Transverse colon (tissue), 4 donors: ENCODE measurements at regions not wholly inside any gene's neighbourhood (a gene's known extent, or its start where the extent isn't known, plus 50 kb on each side); places are given as distances from the start of the nearest gene placed in this dataset.

Source experiments
- DNase-seq: peaks from one replicate; pipeline ENCODE4 v3.0.0-alpha.2; 2019
- H3K27ac ChIP-seq, 4 donors: fragments of 200-600 bp; sonication (generic); 2 replicates each; pipeline ENCODE4 v1.5.1; 2016 to 2018; ENCODE audit warnings: inconsistent platforms in 4 of 4
- H3K27me3 ChIP-seq: fragments of 200-600 bp; sonication (generic); 2 replicates; pipeline ENCODE4 v1.5.1; 2017; ENCODE audit warnings: inconsistent platforms
- H3K36me3 ChIP-seq, 4 donors: fragments of 200-600 bp; sonication (generic); 2 replicates each; pipeline ENCODE4 v1.5.1; 2017 to 2019; ENCODE audit warnings: inconsistent platforms in 4 of 4
- H3K4me1 ChIP-seq, 4 donors: fragments of 200-600 bp; sonication (generic); 2 replicates each; pipeline ENCODE4 v1.5.1; 2017 to 2020; ENCODE audit warnings: inconsistent platforms in 4 of 4
- H3K4me3 ChIP-seq, 4 donors: fragments of 200-600 bp; sonication (generic); 1 replicate in 1 of 4; 2 replicates in 3 of 4; pipeline versions ENCODE4 v1.5.1 to v1.6.1; 2017 to 2019; ENCODE audit warnings: inconsistent platforms in 4 of 4
- H3K9me3 ChIP-seq, 2 donors: fragments of 200-600 bp; sonication (generic); 2 replicates each; pipeline ENCODE4 v1.5.1; 2017 to 2019; ENCODE audit warnings: inconsistent platforms in 2 of 2
- EP300 ChIP-seq: sonication (generic); formaldehyde crosslinking; IDR thresholded peaks from one replicate; pipeline ENCODE4 v1.6.1; 2017; ENCODE audit warnings: antibody characterized with exemption, low read depth
- POLR2A ChIP-seq: fragments of 450-650 bp; IDR thresholded peaks from one replicate; pipeline ENCODE4 v1.6.1; 2016; ENCODE audit warnings: antibody characterized with exemption, mild to moderate bottlenecking, moderate library complexity
- POLR2AphosphoS5 ChIP-seq, 3 donors: sonication (generic); formaldehyde crosslinking; IDR thresholded peaks; one replicate each; pipeline ENCODE4 v1.6.1; 2016; ENCODE audit warnings: antibody characterized with exemption in 3 of 3
- WGBS, 2 donors: methylation state at CpG; one replicate each; pipeline ENCODE4 v1.1.5; 2018; ENCODE audit warnings: low coverage in 1 of 2; 5-methylcytosine and 5-hydroxymethylcytosine counted together
- in situ Hi-C, 4 donors: fragments of 200-750 bp; cut with MboI; loops; one replicate each; pipeline versions ENCODE4 v1.15.0 to v1.15.1; 2017; ENCODE audit warnings: low sequenced_read_pairs in 3 of 4, low pct_ligation_motif_present in 1 of 4, low pct_unique_long_range_greater_than_20kb in 1 of 4
- intact Hi-C: fragments of 100-400 bp; cut with DNase I; formaldehyde crosslinking; loops from one replicate; pipeline ENCODE4 v1.15.1; 2023; ENCODE audit warnings: low total_unique reads
- TF ChIP-seq, protein P1 (sequence below), 5 experiments: fragments of 200-600 bp in 3 of 5; fragments of 450-650 bp in 2 of 5; sonication (generic) in 3 of 5; IDR thresholded peaks; 1 replicate in 2 of 5; 2 replicates in 3 of 5; pipeline ENCODE4 v1.5.1; 2016 to 2017; ENCODE audit warnings: antibody characterized with exemption in 5 of 5, inconsistent platforms in 3 of 5, mild to moderate bottlenecking in 2 of 5, moderate library complexity in 1 of 5

DNA sequence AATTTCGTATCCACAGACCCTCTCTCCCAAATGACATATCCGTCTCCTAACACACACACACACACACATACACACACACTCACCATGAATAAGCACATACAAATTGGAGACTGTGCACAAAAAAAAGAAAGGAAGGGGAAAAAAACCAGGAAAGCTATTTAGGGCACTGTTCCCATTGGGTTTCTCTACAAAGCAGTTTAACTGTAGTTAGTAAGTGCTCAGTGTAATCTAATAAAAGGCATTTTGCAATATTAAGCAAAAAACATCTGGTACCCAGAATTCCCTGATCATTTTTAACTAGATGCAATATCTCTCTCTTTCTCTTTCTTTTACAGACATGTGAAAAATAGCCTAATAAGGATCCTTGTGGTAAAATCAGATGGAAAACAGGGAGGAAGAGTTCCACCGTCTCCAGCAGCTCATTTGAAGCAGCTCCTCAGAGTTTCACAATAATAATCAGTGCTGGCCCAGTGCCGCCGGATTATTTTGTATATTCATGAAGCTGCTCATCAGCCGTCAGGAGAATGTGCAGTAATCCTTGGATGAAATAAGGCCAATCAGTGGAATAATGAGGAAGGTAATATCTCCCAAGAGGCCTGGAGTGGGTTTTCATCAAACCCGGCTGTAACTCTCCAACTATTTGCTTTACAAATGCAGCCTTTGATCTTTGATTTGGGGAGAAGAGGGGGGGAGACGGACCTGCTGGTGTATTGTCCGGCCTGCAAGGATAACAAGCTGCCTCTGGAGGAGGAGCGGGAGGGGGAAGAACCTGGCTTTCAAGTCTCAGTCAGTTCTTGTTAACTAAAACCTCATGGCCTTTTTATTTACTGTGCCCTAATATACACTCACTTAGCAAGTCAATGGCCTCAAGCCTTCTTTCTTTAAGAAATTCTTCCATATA, 227.6 kb upstream of the SMIM21 start:
- 55 to 82% methylated on average over 7 to 10 of the region's 10 CpGs for WGBS, 2 donors
- DNase-seq, result no peak
- TF ChIP-seq POLR2A (no peak), EP300 (no peak), POLR2AphosphoS5 (IDR thresholded peaks at IDR 0.05) (no peak)
- TF ChIP-seq, protein P1, sequence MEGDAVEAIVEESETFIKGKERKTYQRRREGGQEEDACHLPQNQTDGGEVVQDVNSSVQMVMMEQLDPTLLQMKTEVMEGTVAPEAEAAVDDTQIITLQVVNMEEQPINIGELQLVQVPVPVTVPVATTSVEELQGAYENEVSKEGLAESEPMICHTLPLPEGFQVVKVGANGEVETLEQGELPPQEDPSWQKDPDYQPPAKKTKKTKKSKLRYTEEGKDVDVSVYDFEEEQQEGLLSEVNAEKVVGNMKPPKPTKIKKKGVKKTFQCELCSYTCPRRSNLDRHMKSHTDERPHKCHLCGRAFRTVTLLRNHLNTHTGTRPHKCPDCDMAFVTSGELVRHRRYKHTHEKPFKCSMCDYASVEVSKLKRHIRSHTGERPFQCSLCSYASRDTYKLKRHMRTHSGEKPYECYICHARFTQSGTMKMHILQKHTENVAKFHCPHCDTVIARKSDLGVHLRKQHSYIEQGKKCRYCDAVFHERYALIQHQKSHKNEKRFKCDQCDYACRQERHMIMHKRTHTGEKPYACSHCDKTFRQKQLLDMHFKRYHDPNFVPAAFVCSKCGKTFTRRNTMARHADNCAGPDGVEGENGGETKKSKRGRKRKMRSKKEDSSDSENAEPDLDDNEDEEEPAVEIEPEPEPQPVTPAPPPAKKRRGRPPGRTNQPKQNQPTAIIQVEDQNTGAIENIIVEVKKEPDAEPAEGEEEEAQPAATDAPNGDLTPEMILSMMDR (IDR thresholded peaks at IDR 0.05), result no peak
- Histone ChIP-seq H3K36me3 (no peaks in the 10 kb centered on the region), H3K9me3 (no peaks in the 10 kb centered on the region), H3K27ac (no peak overlapping the region), H3K4me1 (peaks cover 0 to 5% (median 0%) of the 10 kb centered on the region in 4 donors), H3K4me3 (no peak overlapping the region), H3K27me3 (no peaks in the 10 kb centered on the region)
- intact Hi-C loops, result no loop called here
- in situ Hi-C loops, result no loop called here

DNA sequence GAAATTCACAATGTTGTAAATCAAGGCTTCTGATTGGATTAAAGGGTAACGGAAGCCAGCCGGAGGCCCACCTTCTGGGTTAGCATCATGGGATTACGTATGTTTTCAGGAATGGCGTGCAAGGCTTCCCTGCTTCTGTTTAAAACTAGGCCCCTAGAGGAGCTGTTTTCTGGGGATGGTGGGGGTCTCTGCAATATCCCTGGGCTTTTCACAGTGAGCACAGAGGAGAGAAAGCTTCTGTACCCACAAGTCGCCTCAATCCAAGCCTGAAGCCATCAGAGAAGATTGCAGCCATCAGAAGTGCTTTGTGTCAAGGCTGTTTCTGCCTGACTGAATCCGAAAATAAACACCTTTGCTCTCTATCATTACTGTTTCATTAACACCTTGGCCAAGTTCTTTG, 226.9 kb upstream of the SMIM21 start:
- Histone ChIP-seq H3K27ac (no peak overlapping the region), H3K27me3 (no peaks in the 10 kb centered on the region), H3K4me3 (no peak overlapping the region), H3K36me3 (no peaks in the 10 kb centered on the region), H3K9me3 (no peaks in the 10 kb centered on the region), H3K4me1 (peaks cover 0 to 5% (median 0%) of the 10 kb centered on the region in 4 donors)
- WGBS, 2 donors, result 88% methylated on average over 6 of the region's 6 CpGs; no CpG with 5 or more reads in 1 of the 2 donors
- TF ChIP-seq EP300, result no peak
- no peak for TF ChIP-seq POLR2AphosphoS5 (IDR thresholded peaks at IDR 0.05)
- TF ChIP-seq, protein P1 (IDR thresholded peaks at IDR 0.05), result no peak
- TF ChIP-seq POLR2A, result no peak
- no peak for DNase-seq
- in situ Hi-C loops (no loop called here), intact Hi-C loops (no loop called here)

DNA sequence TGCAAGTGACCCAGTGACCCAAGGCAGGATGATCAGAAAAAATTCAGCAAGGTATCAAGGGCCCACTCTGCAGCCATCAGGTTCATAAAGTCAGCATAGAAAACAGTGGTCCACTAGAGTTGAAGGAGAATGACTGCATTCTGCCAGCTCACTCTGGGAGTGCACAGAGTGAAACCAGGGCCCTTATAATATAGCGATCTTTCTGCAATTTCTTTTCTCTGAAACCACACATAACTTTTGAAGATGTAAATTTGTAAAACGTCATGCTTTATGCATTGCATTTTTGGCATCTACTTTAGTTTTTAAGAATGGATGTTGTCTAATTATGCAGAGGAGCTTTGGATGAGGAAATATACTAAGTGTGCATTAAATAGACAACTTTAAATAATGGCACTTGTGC, 225.0 kb upstream of the SMIM21 start:
- no peaks in the 10 kb centered on the region for H3K27me3 ChIP-seq

DNA sequence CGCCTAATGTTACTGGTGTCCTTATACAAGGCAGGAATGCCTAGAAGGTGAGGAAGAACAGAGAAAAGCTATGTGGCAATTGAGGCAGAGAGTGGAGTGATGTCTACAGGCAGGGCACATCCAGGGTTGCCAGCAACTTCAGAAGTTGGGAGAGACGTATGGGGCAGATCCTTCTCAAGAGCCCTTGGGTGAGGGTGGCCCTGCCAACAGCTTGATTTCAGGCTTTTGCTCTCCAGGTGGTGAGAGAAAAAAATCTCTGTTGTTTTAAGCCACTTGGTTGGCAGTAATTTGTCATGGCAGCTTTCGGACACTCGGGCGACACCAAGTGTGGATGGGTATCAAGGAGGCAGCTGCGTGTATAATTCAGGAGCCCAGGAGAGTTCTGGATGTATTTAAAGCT, 217.4 kb upstream of the SMIM21 start:
- TF ChIP-seq, protein P1 (IDR thresholded peaks at IDR 0.05), result no peak
- TF ChIP-seq POLR2AphosphoS5 (IDR thresholded peaks at IDR 0.05), result no peak
- TF ChIP-seq EP300, result no peak
- no peak for TF ChIP-seq POLR2A
- WGBS, 2 donors, result 93 to 97% methylated on average over 4 to 6 of the region's 6 CpGs
- intact Hi-C loops, result no loop called here

More for the DNA sequence above, 225.0 kb upstream of the SMIM21 start:
- DNase-seq, result no peak
- intact Hi-C loops, result no loop called here
- H3K9me3 ChIP-seq, result no peaks in the 10 kb centered on the region
- H3K4me3 ChIP-seq, result no peak overlapping the region
- in situ Hi-C loops, result no loop called here
- H3K27ac ChIP-seq, result no peak overlapping the region
- H3K4me1 ChIP-seq, result peaks cover 0 to 5% (median 0%) of the 10 kb centered on the region in 4 donors
- TF ChIP-seq EP300 (no peak), POLR2A (no peak), POLR2AphosphoS5 (IDR thresholded peaks at IDR 0.05) (no peak)
- TF ChIP-seq, protein P1 (IDR thresholded peaks at IDR 0.05), result no peak
- H3K36me3 ChIP-seq, result no peaks in the 10 kb centered on the region
- WGBS, 2 donors, result 82 to 83% methylated on average over 2 of the region's 2 CpGs

More for the DNA sequence above, 217.4 kb upstream of the SMIM21 start:
- Histone ChIP-seq H3K36me3 (no peaks in the 10 kb centered on the region), H3K4me3 (no peak overlapping the region), H3K27ac (no peak overlapping the region), H3K27me3 (no peaks in the 10 kb centered on the region), H3K4me1 (no peaks in the 10 kb centered on the region), H3K9me3 (no peaks in the 10 kb centered on the region)
- DNase-seq, result no peak
- in situ Hi-C loops, result loop anchor here in 1 of 4 donors (25.0 kb wide), 1 partner anchor 92 kb away; no protein-coding TSS in a partner anchor
